GM21526 (cell line): ENCODE measurements at regions not wholly inside any gene's neighbourhood (a gene's known extent, or its start where the extent isn't known, plus 50 kb on each side); places are given as distances from the start of the nearest gene placed in this dataset.

Experiments used
- ATAC-seq: cut with Tn5 transposase; IDR thresholded peaks from one replicate; pipeline ENCODE4 v1.9.1; 2021; ENCODE audit warnings: moderate library complexity; ENCODE audit not compliant: unreplicated experiment, low FRiP score

DNA sequence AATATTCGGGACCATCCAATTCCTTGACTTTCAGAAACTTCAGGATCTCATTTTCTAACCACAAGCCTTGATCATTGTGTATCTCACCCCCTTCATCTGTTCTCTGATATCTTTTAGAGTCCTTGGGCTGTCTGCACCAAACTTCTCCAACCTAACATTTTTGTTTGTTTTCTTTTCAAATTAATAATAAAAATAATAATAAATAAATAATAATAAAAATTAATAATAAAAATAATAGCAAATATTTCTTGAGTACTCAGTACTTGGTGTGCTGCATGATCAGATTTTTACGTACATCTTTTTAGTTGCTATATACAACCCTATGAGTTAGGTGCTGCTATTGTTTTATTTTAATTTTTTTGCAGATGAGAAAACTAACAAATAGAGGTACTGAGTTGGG lies 70.2 kb upstream of the TPRG1 start:
- ATAC-seq, result no peak

DNA sequence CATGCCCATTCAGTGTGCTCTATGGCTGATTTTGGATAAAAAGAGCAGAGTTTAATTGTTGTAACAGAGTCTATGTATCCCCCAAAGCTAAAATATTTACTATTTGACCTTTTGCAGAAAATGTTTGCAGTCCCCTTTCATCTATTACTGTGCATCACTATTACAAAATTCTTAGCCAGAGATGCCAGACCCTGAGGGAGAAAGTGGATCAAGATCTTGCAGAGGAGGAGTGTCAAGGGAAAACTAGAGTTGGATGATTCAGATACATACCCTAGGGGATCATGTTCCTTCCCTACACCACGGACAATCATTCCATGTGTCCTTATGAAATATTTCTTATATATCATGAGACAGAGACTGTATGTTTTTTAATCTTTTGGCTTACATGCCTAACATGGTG lies 68.6 kb upstream of the TPRG1 start:
- ATAC-seq, result no peak

DNA sequence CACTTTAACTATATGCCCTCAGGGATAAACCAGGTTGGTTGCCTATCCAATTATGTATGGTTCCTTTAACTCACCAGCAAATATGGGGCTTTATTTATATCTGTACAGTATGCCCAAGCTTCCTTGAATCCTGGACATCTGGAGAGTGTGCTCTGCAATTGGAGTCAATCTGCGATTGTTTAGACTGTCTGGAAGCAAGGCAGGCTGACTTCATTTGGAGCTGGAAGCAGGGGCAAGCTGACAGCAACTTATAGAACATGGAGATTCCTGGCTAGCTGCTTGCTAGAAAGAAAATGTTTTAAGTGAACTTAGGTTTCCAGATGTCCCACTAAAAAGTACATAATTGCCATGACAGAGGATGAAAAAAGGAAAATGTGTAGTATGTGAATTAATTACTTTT lies 63.7 kb upstream of the TPRG1 start:
- ATAC-seq, result no peak

DNA sequence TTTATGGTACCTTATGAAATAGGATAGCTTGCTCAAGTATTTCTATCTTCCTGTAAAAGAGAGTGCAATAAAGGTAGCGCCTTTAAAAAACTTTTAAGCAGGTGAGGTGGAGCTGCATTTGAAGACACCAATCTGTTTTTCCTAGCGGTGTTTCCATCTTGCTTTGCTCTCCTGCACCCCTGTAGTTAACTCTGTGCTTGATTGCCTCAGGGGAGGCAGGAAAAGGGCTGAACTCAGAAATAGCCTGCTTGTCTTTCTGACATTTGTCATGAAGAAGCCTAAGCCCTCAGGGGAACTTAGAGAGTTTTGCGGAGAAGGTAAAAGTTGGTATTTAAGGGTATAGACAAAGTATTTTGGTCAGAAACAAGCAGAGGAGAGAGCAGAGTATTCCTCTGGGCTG lies 63.0 kb upstream of the TPRG1 start:
- no peak for ATAC-seq

DNA sequence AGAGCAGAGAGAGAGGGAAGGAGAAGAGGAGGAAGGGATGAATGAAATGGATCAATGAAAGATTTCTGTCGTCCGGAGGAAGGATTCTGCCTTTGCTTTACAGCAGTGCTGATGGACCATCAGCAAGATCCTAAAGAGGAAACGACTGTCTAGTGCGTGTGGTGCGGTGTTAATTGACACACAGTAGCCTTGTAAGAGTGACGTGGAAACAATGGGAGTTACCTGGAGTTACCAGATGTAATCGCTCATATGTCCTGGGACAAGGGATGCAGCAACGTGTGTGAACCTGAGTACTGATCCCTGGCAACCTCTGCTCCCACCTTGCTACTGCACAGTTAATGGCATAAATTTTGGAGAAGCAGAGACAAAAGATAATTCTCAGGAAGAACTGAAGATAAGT lies 62.6 kb upstream of the TPRG1 start:
- ATAC-seq, result no peak

DNA sequence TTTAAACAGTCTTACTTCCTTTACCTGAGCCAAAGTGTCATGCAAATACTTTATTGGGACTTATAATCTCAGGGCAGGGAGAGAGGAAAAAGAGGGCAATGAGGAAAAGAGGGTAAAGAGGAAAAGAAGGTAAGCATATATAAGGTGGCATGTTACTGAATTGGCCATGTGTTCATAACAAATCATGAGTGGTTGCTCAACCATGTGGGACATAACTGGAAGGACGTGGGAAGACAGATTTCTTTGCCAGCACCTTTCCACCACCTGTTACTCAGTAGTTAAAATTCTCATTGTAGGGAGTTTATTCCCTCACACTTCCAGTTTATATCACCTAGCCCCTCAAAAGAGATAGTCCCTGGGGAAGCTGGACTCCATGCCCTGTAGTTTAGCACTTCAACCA lies 54.7 kb upstream of the TPRG1 start:
- ATAC-seq, result no peak

DNA sequence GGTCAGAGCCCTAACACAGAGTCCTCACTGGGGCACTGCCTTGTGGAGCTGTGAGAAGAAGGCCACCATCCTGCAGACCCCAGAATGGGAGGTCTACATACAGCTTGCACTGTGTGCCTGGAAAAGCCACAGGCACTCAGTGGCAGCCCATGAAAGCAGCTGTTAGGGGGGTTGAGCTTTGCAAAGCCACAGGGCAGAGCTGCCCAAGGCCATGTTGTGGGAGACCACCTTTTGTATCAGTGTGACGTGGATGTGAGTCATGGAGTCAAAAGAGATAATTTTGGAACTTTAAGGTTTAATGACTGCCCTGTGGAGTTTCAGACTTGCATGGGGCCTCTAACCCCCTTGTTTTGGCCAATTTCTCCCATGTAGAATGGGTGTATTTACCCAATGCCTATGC lies 52.9 kb upstream of the TPRG1 start:
- no peak for ATAC-seq

DNA sequence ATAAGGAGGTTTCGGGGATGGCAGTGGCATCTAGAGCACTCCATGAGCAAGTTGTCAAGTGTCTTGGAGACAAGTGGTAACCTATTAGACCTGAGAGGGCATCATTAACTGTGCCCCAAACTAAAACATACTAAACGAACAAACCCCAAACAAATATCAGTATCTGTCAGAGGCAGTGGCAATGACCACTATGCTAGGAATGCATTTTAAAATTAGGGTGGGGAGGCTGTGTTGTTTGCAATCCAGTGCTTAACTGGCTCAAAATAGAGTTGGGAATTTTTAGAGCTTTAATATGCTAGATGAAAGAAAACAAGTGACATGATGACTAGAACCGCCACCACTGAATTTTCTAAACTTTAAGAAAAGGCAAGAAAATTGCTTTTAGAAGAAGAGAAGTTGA lies 51.8 kb upstream of the TPRG1 start:
- no peak for ATAC-seq

DNA sequence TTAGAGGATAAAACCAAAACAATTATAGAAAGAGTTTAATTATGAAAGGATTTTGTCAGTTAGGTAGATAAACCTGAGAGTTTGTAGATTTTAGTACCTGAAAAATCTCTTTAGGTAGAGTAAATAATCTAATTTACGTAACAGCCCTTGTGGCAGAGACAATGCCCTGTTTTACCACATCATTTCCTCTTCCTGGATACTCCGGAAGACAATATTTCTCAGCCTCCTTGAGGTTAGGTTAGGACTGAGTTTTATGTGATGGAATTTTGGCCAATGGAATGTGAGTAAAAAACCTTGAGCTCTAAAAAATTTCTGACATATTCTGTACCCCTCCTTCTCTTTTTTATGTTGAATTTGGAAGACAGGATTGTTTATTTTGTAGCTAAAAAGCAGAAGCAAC lies 50.7 kb upstream of the TPRG1 start:
- no peak for ATAC-seq
